DOHH2 (cell line): ENCODE measurements at regions not wholly inside any gene's neighbourhood (a gene's known extent, or its start where the extent isn't known, plus 50 kb on each side); places are given as distances from the start of the nearest gene placed in this dataset.

ENCODE experiments used
- H3F3A ChIP-seq: fragments of 200-600 bp; sonication (generic), shearing (Covaris generic); 2 replicates; pipeline ENCODE4 v1.6.0; 2016; ENCODE audit warnings: antibody characterized with exemption, mild to moderate bottlenecking; ENCODE audit not compliant: control insufficient read depth, insufficient read depth
- H3K27ac ChIP-seq: fragments of 200-600 bp; sonication (generic); 2 replicates; pipeline ENCODE4 v1.5.1; 2014; ENCODE audit warnings: low read depth, mild to moderate bottlenecking, low read length, moderate library complexity
- H3K27me3 ChIP-seq: fragments of 200-600 bp; sonication (generic); 2 replicates; pipeline ENCODE4 v1.6.1; 2014; ENCODE audit warnings: mild to moderate bottlenecking, low read length, mixed read lengths; ENCODE audit not compliant: control insufficient read depth
- H3K36me3 ChIP-seq: fragments of 200-600 bp; sonication (generic); 2 replicates; pipeline ENCODE4 v1.6.1; 2014; ENCODE audit warnings: mild to moderate bottlenecking, low read length, moderate library complexity, mixed read lengths; ENCODE audit not compliant: control insufficient read depth
- H3K4me1 ChIP-seq: fragments of 200-600 bp; sonication (generic); 2 replicates; pipeline ENCODE4 v1.6.1; 2014; ENCODE audit warnings: mild to moderate bottlenecking, low read length, mixed read lengths; ENCODE audit not compliant: control insufficient read depth
- H3K4me2 ChIP-seq: fragments of 200-600 bp; sonication (generic); 2 replicates; pipeline ENCODE4 v1.6.0; 2014; ENCODE audit warnings: mild to moderate bottlenecking, low read length, moderate library complexity
- H3K4me3 ChIP-seq: fragments of 200-600 bp; sonication (generic); 2 replicates; pipeline ENCODE4 v1.5.1; 2014; ENCODE audit warnings: mild to moderate bottlenecking, low read length, mixed read lengths
- H3K79me2 ChIP-seq: fragments of 200-600 bp; sonication (generic); 2 replicates; pipeline ENCODE4 v1.6.1; 2014; ENCODE audit warnings: mild to moderate bottlenecking, low read length, mixed read lengths; ENCODE audit not compliant: control insufficient read depth
- H3K9me2 ChIP-seq: fragments of 200-600 bp; sonication (generic); replicated peaks from 2 replicates; pipeline ENCODE4 v1.6.1; 2014; ENCODE audit warnings: mild to moderate bottlenecking, low read length, mixed read lengths; ENCODE audit not compliant: control insufficient read depth
- H3K9me3 ChIP-seq: fragments of 200-600 bp; sonication (generic); 2 replicates; pipeline ENCODE4 v1.6.1; 2014; ENCODE audit warnings: antibody characterized with exemption, low read length, mixed read lengths; ENCODE audit not compliant: control insufficient read depth, insufficient read depth
- H4K20me1 ChIP-seq: fragments of 200-600 bp; sonication (generic); 2 replicates; pipeline ENCODE4 v1.6.0; 2014; ENCODE audit warnings: low read depth, mild to moderate bottlenecking, antibody characterized with exemption, low read length, moderate library complexity; ENCODE audit not compliant: control insufficient read depth, insufficient read depth
- EZH2phosphoT487 ChIP-seq: fragments of 200-600 bp; sonication (generic); IDR thresholded peaks from 2 replicates; pipeline ENCODE4 v1.6.1; 2017; ENCODE audit warnings: borderline replicate concordance, mild to moderate bottlenecking, antibody characterized with exemption, low read length, moderate library complexity, mixed read lengths
- TF ChIP-seq, protein P1 (sequence below): fragments of 200-600 bp; sonication (generic); IDR thresholded peaks from one replicate; pipeline ENCODE4 v1.5.1; 2014; ENCODE audit warnings: antibody characterized with exemption, mild to moderate bottlenecking, low read depth, low read length; ENCODE audit not compliant: poor library complexity, severe bottlenecking

DNA sequence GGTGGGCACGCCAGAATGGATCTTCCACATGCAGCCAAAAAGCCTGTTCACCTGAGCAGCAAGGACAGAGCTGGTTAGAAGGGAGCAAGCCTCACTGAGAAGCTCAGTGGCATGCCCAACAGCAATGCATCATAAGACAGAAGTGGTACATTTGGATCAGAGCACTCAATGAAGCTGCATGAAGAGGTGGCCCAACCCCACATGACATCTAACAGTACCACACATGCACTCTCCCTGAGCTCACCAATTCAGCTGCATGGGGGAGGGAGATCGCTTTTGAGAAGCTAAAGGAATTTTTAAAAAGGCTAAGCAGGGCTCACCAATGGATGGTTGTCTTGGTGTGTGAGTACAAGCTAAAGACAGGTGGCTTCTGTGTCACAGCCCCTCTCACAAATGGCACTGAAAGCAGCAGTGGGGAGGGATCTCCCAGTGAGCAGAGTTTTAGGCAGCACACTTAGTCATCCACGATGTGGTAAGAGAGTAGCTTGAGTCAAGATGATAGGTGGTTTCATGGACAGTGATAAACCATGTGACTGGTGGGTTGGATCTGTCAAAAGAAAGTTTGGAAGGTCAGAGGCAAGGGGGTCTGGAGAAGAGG lies 166.6 kb upstream of the TAB2 start:
- H3K9me2 ChIP-seq: no peaks in the 10 kb centered on the region
- H4K20me1 ChIP-seq: no peaks in the 10 kb centered on the region

DNA sequence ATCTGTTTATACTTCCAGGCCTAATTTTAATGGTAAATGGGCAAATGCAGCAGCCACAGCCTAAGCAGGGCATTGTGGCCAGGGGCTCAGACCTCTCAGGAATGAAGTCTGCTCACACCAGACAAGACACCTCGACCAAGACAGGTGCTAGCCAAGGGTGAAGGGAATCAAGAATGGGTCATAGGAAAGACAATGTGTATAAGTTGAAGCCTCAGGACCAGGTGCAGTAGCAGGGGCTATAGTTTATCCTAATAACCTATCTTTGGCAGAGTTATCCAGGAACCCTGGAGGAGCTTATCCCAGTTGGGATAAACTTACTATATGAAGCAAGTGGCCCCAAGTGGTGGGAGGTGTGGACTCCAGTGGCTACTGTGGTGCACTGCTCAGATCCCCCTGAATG lies 165.0 kb upstream of the TAB2 start:
- no peaks in the 10 kb centered on the region for H3F3A ChIP-seq

More for the DNA sequence above, 166.6 kb upstream of the TAB2 start:
- no peaks in the 10 kb centered on the region for H3F3A ChIP-seq
- no peak overlapping the region for H3K4me3 ChIP-seq
- no peak overlapping the region for H3K27ac ChIP-seq
- H3K4me2 ChIP-seq: no peak overlapping the region
- no peaks in the 10 kb centered on the region for H3K4me1 ChIP-seq
- no peaks in the 10 kb centered on the region for H3K79me2 ChIP-seq
- H3K27me3 ChIP-seq: peaks cover 5% of the 10 kb centered on the region; the same call in 1 of the 2 replicates
- TF ChIP-seq, protein P1, sequence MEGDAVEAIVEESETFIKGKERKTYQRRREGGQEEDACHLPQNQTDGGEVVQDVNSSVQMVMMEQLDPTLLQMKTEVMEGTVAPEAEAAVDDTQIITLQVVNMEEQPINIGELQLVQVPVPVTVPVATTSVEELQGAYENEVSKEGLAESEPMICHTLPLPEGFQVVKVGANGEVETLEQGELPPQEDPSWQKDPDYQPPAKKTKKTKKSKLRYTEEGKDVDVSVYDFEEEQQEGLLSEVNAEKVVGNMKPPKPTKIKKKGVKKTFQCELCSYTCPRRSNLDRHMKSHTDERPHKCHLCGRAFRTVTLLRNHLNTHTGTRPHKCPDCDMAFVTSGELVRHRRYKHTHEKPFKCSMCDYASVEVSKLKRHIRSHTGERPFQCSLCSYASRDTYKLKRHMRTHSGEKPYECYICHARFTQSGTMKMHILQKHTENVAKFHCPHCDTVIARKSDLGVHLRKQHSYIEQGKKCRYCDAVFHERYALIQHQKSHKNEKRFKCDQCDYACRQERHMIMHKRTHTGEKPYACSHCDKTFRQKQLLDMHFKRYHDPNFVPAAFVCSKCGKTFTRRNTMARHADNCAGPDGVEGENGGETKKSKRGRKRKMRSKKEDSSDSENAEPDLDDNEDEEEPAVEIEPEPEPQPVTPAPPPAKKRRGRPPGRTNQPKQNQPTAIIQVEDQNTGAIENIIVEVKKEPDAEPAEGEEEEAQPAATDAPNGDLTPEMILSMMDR: no peak
- no peak for TF ChIP-seq EZH2phosphoT487
- H3K36me3 ChIP-seq: no peaks in the 10 kb centered on the region
- H3K9me3 ChIP-seq: no peaks in the 10 kb centered on the region

DNA sequence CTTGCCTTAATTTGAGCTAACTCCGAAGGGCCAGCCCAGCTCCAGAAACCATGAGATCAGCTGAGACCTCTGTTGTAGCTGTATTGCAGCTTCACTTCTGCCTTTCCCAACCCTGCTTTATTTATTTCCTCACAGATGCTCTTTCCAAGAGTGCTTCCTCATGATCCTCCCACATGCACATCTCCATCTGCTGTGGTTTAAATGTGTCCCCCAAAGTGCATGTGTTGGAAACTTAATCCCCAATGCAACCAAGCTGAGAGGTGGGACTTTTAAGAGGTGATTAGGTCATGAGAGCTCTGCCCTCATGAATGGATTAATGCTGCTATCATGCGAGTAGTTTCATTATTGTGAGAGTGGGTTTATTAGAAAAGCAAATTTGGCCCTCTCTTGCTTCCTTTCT lies 164.4 kb upstream of the TAB2 start:
- Histone ChIP-seq H3K36me3 (no peaks in the 10 kb centered on the region), H3K4me3 (no peak overlapping the region), H3F3A (no peaks in the 10 kb centered on the region), H3K4me1 (no peaks in the 10 kb centered on the region), H3K9me3 (no peaks in the 10 kb centered on the region), H3K9me2 (no peaks in the 10 kb centered on the region), H3K4me2 (no peak overlapping the region), H3K27ac (no peak overlapping the region), H4K20me1 (no peaks in the 10 kb centered on the region), H3K79me2 (no peaks in the 10 kb centered on the region), H3K27me3 (peaks cover 5% of the 10 kb centered on the region; the same call in 1 of the 2 replicates)
- TF ChIP-seq EZH2phosphoT487: no peak
- TF ChIP-seq, protein P1: no peak

More for the DNA sequence above, 165.0 kb upstream of the TAB2 start:
- no peaks in the 10 kb centered on the region for H4K20me1 ChIP-seq
- no peaks in the 10 kb centered on the region for H3K9me2 ChIP-seq
- H3K27ac ChIP-seq: no peak overlapping the region
- no peak overlapping the region for H3K4me3 ChIP-seq
- no peaks in the 10 kb centered on the region for H3K9me3 ChIP-seq
- H3K36me3 ChIP-seq: no peaks in the 10 kb centered on the region
- no peaks in the 10 kb centered on the region for H3K4me1 ChIP-seq
- TF ChIP-seq, protein P1: no peak
- no peak for TF ChIP-seq EZH2phosphoT487
- peaks cover 5% of the 10 kb centered on the region; the same call in 1 of the 2 replicates for H3K27me3 ChIP-seq
- H3K4me2 ChIP-seq: no peak overlapping the region
- H3K79me2 ChIP-seq: no peaks in the 10 kb centered on the region
